HG03280 (cell line): ENCODE measurements at regions not wholly inside any gene's neighbourhood (a gene's known extent, or its start where the extent isn't known, plus 50 kb on each side); places are given as distances from the start of the nearest gene placed in this dataset.

Source experiments
- ATAC-seq: cut with Tn5 transposase; IDR thresholded peaks from one replicate; pipeline ENCODE4 v1.9.1; 2021; ENCODE audit warnings: mild to moderate bottlenecking, moderate library complexity; ENCODE audit not compliant: unreplicated experiment

- no peak for ATAC-seq
These were observed 288.6 kb upstream of the CNTN6 start for GRCh38 chr3:804211-804610.

GRCh38 chr3:805326-805725 is 287.5 kb upstream of the CNTN6 start:
- no peak for ATAC-seq

GRCh38 chr3:806006-806405 is 286.8 kb upstream of the CNTN6 start:
- ATAC-seq, result no peak

- no peak for ATAC-seq
These were observed 276.2 kb upstream of the CNTN6 start for GRCh38 chr3:816605-817004.

GRCh38 chr3:834679-835078 is 258.1 kb upstream of the CNTN6 start:
- ATAC-seq, result no peak

GRCh38 chr3:835096-835495 is 257.7 kb upstream of the CNTN6 start:
- no peak for ATAC-seq

GRCh38 chr3:839981-840380 is 252.8 kb upstream of the CNTN6 start:
- ATAC-seq, result no peak

GRCh38 chr3:851098-851790 is 241.6 kb upstream of the CNTN6 start:
- peak; percentile 70 for ATAC-seq

- ATAC-seq, result no peak
These were observed 240.8 kb upstream of the CNTN6 start for GRCh38 chr3:852033-852432.

GRCh38 chr3:853489-853888 is 239.3 kb upstream of the CNTN6 start:
- no peak for ATAC-seq

- no peak for ATAC-seq
These were observed 233.7 kb upstream of the CNTN6 start for GRCh38 chr3:859135-859534.

- ATAC-seq, result no peak
These were observed 231.1 kb upstream of the CNTN6 start for GRCh38 chr3:861721-862120.

GRCh38 chr3:869269-869668 is 223.6 kb upstream of the CNTN6 start:
- no peak for ATAC-seq

- no peak for ATAC-seq
These were observed 223.1 kb upstream of the CNTN6 start for GRCh38 chr3:869734-870133.

- ATAC-seq, result no peak
These were observed 221.2 kb upstream of the CNTN6 start for GRCh38 chr3:871651-872050.

GRCh38 chr3:877001-877400 is 215.8 kb upstream of the CNTN6 start:
- ATAC-seq, result no peak

- ATAC-seq, result no peak
These were observed 214.1 kb upstream of the CNTN6 start for GRCh38 chr3:878746-879145.

GRCh38 chr3:880371-880770 is 212.5 kb upstream of the CNTN6 start:
- ATAC-seq, result no peak

- ATAC-seq, result no peak
These were observed 210.3 kb upstream of the CNTN6 start for GRCh38 chr3:882533-882932.

GRCh38 chr3:901953-902778 is 190.7 kb upstream of the CNTN6 start:
- ATAC-seq, result peak; percentile 74

- no peak for ATAC-seq
These were observed 187.6 kb upstream of the CNTN6 start for GRCh38 chr3:905217-905616.

GRCh38 chr3:906739-907138 is 186.1 kb upstream of the CNTN6 start:
- no peak for ATAC-seq
